ENCODE measurements at regions not wholly inside any gene's neighbourhood (a gene's known extent, or its start where the extent isn't known, plus 50 kb on each side); places are given as distances from the start of the nearest gene placed in this dataset.

GRCh38 chr2:239536186-239536585 is 135.4 kb upstream of the HDAC4 start:
- H3K27ac ChIP-seq (ENCODE audit: low read length) = no peak overlapping the region
- H3K27me3 ChIP-seq (ENCODE audit: control insufficient read depth, insufficient read depth, low read length) = no peaks in the 10 kb centered on the region
- H3K4me1 ChIP-seq (ENCODE audit: control insufficient read depth, insufficient read depth, low read length) = 0 out of 2 replicates have a peak, but pooled peaks cover 2% of the 10 kb centered on the region
- DNase-seq (ENCODE audit: low read depth, low spot score) = no peak
- H3K4me3 ChIP-seq (ENCODE audit: low read length) = no peak overlapping the region
- no peaks in the 10 kb centered on the region for H3K36me3 ChIP-seq (ENCODE audit: control insufficient read depth, insufficient read depth, low read length)
- no peaks in the 10 kb centered on the region for H3K9me3 ChIP-seq (ENCODE audit: control insufficient read depth, insufficient read depth, low read length)
- WGBS (ENCODE audit: insufficient coverage, insufficient read length) = no CpG with 5 or more reads among the region's 10 CpGs

DNA sequence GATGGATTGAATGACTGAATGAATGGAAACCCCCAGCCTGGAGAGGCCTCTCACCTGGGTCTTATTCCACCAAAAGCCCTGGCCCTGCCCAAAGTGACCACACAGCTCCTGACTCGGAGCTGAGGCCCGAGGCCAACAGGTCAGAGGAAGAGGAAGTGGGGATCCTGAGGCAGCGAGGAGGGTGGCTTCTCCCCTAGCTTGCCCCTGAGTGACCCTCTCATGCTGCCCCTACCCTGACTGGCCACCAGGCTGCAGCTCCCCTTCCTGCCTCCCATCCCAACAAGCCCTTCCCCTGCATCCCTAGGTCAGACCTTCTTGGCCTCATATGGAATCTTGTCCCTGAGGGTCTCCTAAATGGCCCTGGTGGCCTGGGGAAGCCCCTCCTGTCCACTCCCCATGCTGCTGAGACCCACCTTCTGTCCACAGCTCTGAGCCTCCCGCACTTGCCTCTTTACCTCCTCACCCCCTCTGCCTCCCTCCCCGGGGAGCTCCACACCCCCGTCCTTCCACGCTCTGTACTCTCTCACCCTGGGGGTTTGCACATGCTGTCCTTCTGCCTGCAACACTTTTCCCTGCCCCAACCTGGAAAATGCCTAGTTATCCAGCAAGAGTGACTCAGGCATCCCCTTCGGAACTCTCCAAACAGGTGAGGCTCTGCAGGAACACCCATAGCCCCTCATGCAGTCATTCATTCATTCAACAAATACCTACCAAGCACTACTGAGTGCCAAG is 134.8 kb upstream of the HDAC4 start:
- no peaks in the 10 kb centered on the region for H3K36me3 ChIP-seq (ENCODE audit: control insufficient read depth, insufficient read depth, low read length)
- no peak for DNase-seq (ENCODE audit: low read depth, low spot score)
- no peaks in the 10 kb centered on the region for H3K27me3 ChIP-seq (ENCODE audit: control insufficient read depth, insufficient read depth, low read length)
- no peak overlapping the region for H3K4me3 ChIP-seq (ENCODE audit: low read length)
- H3K27ac ChIP-seq (ENCODE audit: low read length) = no peak overlapping the region
- 0 out of 2 replicates have a peak, but pooled peaks cover 2% of the 10 kb centered on the region for H3K4me1 ChIP-seq (ENCODE audit: control insufficient read depth, insufficient read depth, low read length)
- no CpG with 5 or more reads among the region's 8 CpGs for WGBS (ENCODE audit: insufficient coverage, insufficient read length)
- no peaks in the 10 kb centered on the region for H3K9me3 ChIP-seq (ENCODE audit: control insufficient read depth, insufficient read depth, low read length)

- H3K4me3 ChIP-seq (ENCODE audit: low read length) = no peak overlapping the region
- no peak overlapping the region for H3K27ac ChIP-seq (ENCODE audit: low read length)
- 0 out of 2 replicates have a peak, but pooled peaks cover 2% of the 10 kb centered on the region for H3K4me1 ChIP-seq (ENCODE audit: control insufficient read depth, insufficient read depth, low read length)
- H3K27me3 ChIP-seq (ENCODE audit: control insufficient read depth, insufficient read depth, low read length) = no peaks in the 10 kb centered on the region
- H3K36me3 ChIP-seq (ENCODE audit: control insufficient read depth, insufficient read depth, low read length) = no peaks in the 10 kb centered on the region
- H3K9me3 ChIP-seq (ENCODE audit: control insufficient read depth, insufficient read depth, low read length) = no peaks in the 10 kb centered on the region
- WGBS (ENCODE audit: insufficient coverage, insufficient read length) = no CpG with 5 or more reads among the region's 14 CpGs
- no peak for DNase-seq (ENCODE audit: low read depth, low spot score)
Observed at GRCh38 chr2:239534581-239535412, 134.0 kb upstream of the HDAC4 start.

DNA sequence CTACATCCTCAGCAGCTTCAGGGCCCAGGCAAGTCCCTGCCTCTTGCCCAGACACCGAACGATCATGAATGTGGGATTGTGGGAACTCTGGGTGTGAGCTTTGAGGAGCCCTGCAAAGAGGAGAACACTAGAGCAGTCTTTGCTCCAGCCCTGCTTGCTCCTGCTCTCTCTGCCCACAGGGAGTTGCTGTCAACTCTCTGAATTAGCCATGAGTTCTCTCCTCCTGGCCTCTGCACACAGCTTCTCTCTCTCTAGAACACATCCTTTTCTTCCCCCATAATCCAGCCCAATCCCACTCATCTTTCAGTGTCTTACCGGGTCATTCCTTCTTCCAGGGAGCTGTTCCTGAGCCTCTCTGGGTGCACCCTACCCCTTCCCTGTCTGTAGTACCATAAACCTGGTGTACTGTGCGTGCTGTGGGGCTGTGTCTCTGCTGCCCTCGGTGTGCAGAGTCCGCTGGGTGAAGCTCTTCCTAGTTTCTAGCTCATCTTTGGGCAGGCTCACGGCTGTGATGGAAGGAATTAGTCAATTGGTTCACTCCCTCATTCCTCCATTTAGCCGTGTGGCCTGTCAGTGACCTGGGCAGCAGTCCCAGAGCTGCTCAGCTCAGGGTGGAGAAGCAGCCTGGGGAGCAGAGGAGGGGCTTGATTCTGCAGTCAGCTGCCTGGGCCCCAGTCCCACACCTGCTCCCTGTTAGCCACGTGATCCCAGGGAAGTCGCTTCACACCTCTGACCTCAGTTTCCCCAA is 132.9 kb upstream of the HDAC4 start:
- Histone ChIP-seq H3K9me3 (ENCODE audit: control insufficient read depth, insufficient read depth, low read length) (no peaks in the 10 kb centered on the region), H3K27ac (ENCODE audit: low read length) (no peak overlapping the region), H3K27me3 (ENCODE audit: control insufficient read depth, insufficient read depth, low read length) (no peaks in the 10 kb centered on the region), H3K4me1 (ENCODE audit: control insufficient read depth, insufficient read depth, low read length) (0 out of 2 replicates have a peak, but pooled peaks cover 2% of the 10 kb centered on the region), H3K36me3 (ENCODE audit: control insufficient read depth, insufficient read depth, low read length) (no peaks in the 10 kb centered on the region), H3K4me3 (ENCODE audit: low read length) (no peak overlapping the region)
- DNase-seq (ENCODE audit: low read depth, low spot score) = no peak
- WGBS (ENCODE audit: insufficient coverage, insufficient read length) = no CpG with 5 or more reads among the region's 10 CpGs

DNA sequence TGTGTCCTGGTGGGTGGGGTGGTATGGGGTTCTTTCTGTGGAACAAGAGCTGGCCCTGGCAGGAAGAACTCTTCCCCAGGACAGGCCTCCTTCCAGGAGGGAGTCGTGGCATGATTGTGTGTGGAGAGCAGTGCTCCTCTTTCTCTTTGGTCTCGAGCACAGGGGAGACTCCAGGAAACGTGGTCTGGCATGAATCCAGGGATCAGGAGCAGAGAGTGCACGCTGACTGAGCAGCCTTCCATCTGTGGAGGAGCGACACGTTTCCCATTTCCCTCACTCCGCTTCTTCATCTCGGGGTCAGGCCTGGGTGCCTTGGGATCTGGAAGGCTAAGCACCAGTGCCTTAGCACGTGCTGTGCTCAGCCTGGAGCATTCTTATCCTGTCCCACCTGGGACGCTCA is 132.0 kb upstream of the HDAC4 start:
- Histone ChIP-seq H3K4me3 (ENCODE audit: low read length) (no peak overlapping the region), H3K27ac (ENCODE audit: low read length) (no peak overlapping the region), H3K27me3 (ENCODE audit: control insufficient read depth, insufficient read depth, low read length) (no peaks in the 10 kb centered on the region), H3K4me1 (ENCODE audit: control insufficient read depth, insufficient read depth, low read length) (0 out of 2 replicates have a peak, but pooled peaks cover 2% of the 10 kb centered on the region), H3K9me3 (ENCODE audit: control insufficient read depth, insufficient read depth, low read length) (no peaks in the 10 kb centered on the region), H3K36me3 (ENCODE audit: control insufficient read depth, insufficient read depth, low read length) (no peaks in the 10 kb centered on the region)
- no CpG with 5 or more reads among the region's 10 CpGs for WGBS (ENCODE audit: insufficient coverage, insufficient read length)
- DNase-seq (ENCODE audit: low read depth, low spot score) = no peak

GRCh38 chr2:239532250-239532649 is 131.4 kb upstream of the HDAC4 start:
- no peak for DNase-seq (ENCODE audit: low read depth, low spot score)
- no CpG with 5 or more reads among the region's 19 CpGs for WGBS (ENCODE audit: insufficient coverage, insufficient read length)
- Histone ChIP-seq H3K4me1 (ENCODE audit: control insufficient read depth, insufficient read depth, low read length) (0 out of 2 replicates have a peak, but pooled peaks cover 2% of the 10 kb centered on the region), H3K4me3 (ENCODE audit: low read length) (no peak overlapping the region), H3K27ac (ENCODE audit: low read length) (no peak overlapping the region), H3K36me3 (ENCODE audit: control insufficient read depth, insufficient read depth, low read length) (no peaks in the 10 kb centered on the region), H3K9me3 (ENCODE audit: control insufficient read depth, insufficient read depth, low read length) (no peaks in the 10 kb centered on the region), H3K27me3 (ENCODE audit: control insufficient read depth, insufficient read depth, low read length) (no peaks in the 10 kb centered on the region)

DNA sequence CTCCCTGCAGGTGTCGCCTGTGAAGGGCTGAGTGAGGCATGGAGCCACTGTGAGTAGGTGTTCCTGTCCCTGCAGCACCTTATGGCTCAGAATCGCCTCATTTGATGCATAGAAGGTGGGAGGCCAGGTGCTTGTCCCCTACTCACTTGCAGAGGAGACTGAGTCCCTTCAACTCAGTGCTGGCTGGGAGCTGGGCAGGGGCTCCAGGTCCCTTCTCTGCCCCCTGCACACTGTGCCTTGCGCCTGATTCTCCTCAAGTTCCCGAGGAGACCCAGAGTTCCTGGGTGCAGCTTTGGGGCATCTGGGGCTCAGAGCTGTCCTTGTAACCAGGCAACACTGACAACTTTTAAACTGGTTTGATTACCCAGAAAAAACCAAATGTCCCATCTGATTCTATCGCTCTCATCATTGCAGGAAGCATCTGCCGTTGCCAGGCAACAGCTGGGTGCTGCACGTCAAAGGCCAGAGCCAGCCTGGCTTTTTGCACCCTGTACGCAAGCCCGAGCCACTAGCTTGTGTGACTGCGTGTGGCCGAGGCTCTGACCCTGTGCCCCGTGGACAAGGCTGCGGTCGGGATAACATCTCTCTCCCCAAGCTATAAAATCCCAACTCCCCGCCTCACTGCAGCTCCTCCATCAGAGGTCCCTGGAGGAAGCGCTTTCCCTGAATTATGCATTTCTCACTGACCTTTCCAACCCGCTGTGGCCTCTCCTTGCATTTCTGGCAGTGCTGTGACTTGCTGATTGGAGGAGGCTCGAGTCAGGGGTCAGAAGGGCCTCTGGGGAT is 130.8 kb upstream of the HDAC4 start:
- Histone ChIP-seq H3K27ac (ENCODE audit: low read length) (no peak overlapping the region), H3K36me3 (ENCODE audit: control insufficient read depth, insufficient read depth, low read length) (no peaks in the 10 kb centered on the region), H3K4me3 (ENCODE audit: low read length) (no peak overlapping the region), H3K27me3 (ENCODE audit: control insufficient read depth, insufficient read depth, low read length) (no peaks in the 10 kb centered on the region), H3K9me3 (ENCODE audit: control insufficient read depth, insufficient read depth, low read length) (no peaks in the 10 kb centered on the region), H3K4me1 (ENCODE audit: control insufficient read depth, insufficient read depth, low read length) (0 out of 2 replicates have a peak, but pooled peaks cover 2% of the 10 kb centered on the region)
- no CpG with 5 or more reads among the region's 18 CpGs for WGBS (ENCODE audit: insufficient coverage, insufficient read length)
- no peak for DNase-seq (ENCODE audit: low read depth, low spot score)

DNA sequence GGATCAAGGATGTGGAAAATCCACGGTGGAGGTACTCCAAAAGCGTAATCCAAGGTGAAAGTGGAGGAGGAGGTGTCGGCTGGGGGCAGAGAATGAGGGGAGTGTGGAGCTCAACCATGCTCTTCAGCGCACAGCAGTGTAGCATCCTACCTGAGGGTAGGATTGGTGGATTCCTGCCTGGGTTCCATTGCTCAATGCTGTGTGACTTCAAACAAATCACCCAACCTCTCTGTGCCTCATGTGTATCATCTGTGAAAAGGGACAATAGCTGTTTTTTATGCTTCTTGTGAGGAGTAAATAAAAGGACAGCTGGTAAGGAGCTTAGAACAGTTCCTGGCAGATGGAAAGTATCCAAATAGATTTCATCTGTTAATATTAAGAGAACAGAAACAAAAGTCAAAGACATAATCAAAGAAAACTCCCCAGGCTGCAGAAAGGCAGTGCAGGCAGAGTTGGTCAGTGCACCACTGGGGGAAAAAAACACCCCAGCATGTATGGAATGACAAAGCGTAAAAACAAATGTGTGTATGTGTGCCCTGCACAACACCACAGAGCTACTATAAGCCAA is 130.0 kb upstream of the HDAC4 start:
- Histone ChIP-seq H3K27ac (ENCODE audit: low read length) (no peak overlapping the region), H3K9me3 (ENCODE audit: control insufficient read depth, insufficient read depth, low read length) (no peaks in the 10 kb centered on the region), H3K27me3 (ENCODE audit: control insufficient read depth, insufficient read depth, low read length) (no peaks in the 10 kb centered on the region), H3K4me3 (ENCODE audit: low read length) (no peak overlapping the region), H3K4me1 (ENCODE audit: control insufficient read depth, insufficient read depth, low read length) (0 out of 2 replicates have a peak, but pooled peaks cover 2% of the 10 kb centered on the region), H3K36me3 (ENCODE audit: control insufficient read depth, insufficient read depth, low read length) (no peaks in the 10 kb centered on the region)
- no CpG with 5 or more reads among the region's 5 CpGs for WGBS (ENCODE audit: insufficient coverage, insufficient read length)
- DNase-seq (ENCODE audit: low read depth, low spot score) = no peak

DNA sequence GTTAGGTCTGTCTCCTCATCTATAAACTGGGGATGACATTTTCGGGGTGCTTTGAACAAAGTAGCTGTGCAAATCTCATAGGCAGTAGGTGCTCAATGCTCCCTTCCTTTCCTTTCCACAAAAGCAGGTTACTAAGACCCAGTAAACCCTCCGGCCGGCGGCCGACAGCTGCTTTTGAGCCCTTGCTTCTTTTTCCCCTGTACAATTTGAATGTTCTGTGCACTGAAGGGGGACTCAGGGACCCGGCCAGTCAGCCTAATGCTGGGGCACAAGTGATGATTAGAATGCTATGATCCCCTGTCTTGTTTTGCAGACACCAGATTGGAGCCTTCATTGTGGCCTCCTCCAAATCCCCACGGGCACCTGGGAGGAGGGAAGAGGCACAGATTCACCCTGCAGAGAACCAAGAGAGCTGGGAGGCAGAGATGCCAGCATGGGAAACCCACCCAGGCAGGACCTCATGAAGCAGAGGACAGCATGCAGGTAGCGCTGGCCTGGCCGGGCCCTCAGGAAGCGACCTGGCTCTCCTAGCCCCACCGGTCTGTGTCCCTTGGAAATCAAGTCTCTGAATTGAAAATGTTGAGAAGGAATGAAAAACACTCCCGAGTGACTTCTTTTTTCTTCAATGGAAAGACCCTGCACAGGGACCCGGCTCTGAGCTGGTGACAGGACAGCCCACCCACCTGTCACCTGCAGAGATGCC is 128.6 kb upstream of the HDAC4 start:
- Histone ChIP-seq H3K27me3 (ENCODE audit: control insufficient read depth, insufficient read depth, low read length) (no peaks in the 10 kb centered on the region), H3K9me3 (ENCODE audit: control insufficient read depth, insufficient read depth, low read length) (no peaks in the 10 kb centered on the region), H3K4me3 (ENCODE audit: low read length) (no peak overlapping the region), H3K36me3 (ENCODE audit: control insufficient read depth, insufficient read depth, low read length) (no peaks in the 10 kb centered on the region), H3K4me1 (ENCODE audit: control insufficient read depth, insufficient read depth, low read length) (0 out of 2 replicates have a peak, but pooled peaks cover 2% of the 10 kb centered on the region), H3K27ac (ENCODE audit: low read length) (no peak overlapping the region)
- WGBS (ENCODE audit: insufficient coverage, insufficient read length) = no CpG with 5 or more reads among the region's 13 CpGs
- no peak for DNase-seq (ENCODE audit: low read depth, low spot score)
